ENCODE measurements at regions not wholly inside any gene's neighbourhood (a gene's known extent, or its start where the extent isn't known, plus 50 kb on each side); places are given as distances from the start of the nearest gene placed in this dataset.

DNA sequence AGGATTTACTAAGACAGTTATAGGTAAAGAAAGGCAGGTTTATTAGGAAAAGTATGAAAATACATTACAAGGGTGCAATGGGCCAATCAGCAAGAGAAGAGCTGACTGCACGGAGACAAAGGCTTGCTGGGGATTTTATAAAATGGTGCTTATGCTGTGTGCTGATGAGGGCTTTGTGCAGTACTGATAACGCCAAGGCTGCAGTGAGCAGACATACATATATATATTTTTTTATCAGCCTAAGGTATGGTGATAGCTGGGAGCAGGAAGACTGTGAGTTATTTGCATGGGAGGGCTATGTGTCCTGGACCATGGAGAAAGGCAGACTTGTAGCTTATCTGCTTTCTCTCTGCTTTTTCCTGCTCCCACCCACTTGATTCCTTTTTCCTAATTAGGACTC lies 208.1 kb upstream of the ACTBL2 start:
- no peak for DNase-seq
- no peak for TF ChIP-seq EZH2 (optimal IDR thresholded peaks at IDR 0.05; ENCODE audit: low read depth, low read length)
- TF ChIP-seq, protein P1, sequence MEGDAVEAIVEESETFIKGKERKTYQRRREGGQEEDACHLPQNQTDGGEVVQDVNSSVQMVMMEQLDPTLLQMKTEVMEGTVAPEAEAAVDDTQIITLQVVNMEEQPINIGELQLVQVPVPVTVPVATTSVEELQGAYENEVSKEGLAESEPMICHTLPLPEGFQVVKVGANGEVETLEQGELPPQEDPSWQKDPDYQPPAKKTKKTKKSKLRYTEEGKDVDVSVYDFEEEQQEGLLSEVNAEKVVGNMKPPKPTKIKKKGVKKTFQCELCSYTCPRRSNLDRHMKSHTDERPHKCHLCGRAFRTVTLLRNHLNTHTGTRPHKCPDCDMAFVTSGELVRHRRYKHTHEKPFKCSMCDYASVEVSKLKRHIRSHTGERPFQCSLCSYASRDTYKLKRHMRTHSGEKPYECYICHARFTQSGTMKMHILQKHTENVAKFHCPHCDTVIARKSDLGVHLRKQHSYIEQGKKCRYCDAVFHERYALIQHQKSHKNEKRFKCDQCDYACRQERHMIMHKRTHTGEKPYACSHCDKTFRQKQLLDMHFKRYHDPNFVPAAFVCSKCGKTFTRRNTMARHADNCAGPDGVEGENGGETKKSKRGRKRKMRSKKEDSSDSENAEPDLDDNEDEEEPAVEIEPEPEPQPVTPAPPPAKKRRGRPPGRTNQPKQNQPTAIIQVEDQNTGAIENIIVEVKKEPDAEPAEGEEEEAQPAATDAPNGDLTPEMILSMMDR (IDR thresholded peaks at IDR 0.05; ENCODE audit: low read length), result no peak
- TF ChIP-seq EZH2phosphoT487 (IDR thresholded peaks at IDR 0.05; ENCODE audit: low read length), result no peak

DNA sequence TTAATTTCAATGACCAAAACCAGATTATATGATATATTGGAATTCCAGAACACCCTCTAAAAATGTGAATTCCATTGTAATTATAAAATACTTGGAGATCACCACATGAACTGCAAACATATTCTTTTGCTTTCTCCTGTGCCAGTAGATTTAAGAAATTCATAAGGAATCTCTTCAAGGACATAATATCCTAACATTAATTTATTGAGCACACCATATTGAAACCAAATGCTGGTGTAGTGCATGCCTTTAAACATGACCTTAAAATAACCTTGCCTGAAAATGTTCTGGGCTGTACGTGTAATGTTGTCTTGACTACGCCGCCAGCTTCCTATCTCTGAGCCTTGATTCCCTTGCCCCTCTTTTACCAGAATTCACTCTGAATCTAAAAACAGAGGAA lies 205.0 kb upstream of the ACTBL2 start:
- DNase-seq, result no peak
- no peak overlapping the region for H2AFZ ChIP-seq (ENCODE audit: low read length)
- TF ChIP-seq EZH2 (optimal IDR thresholded peaks at IDR 0.05; ENCODE audit: low read depth, low read length), result no peak
- no peak for TF ChIP-seq EZH2phosphoT487 (IDR thresholded peaks at IDR 0.05; ENCODE audit: low read length)
- TF ChIP-seq, protein P1 (IDR thresholded peaks at IDR 0.05; ENCODE audit: low read length), result no peak

More for the DNA sequence above, 208.1 kb upstream of the ACTBL2 start:
- Histone ChIP-seq H4K20me1 (ENCODE audit: insufficient read depth, low read length) (no peaks in the 10 kb centered on the region), H3K4me2 (ENCODE audit: low read depth, low read length) (no peak overlapping the region), H3K27me3 (replicated peaks; ENCODE audit: insufficient read depth, low read length) (no peaks in the 10 kb centered on the region), H3K9me2 (replicated peaks; ENCODE audit: insufficient read depth, low read length) (no peaks in the 10 kb centered on the region), H3K9me3 (replicated peaks; ENCODE audit: insufficient read depth, low read length) (no peaks in the 10 kb centered on the region), H3K79me2 (ENCODE audit: low read length) (no peaks in the 10 kb centered on the region), H3F3A (ENCODE audit: insufficient read depth, low read length) (no peaks in the 10 kb centered on the region), H3K4me3 (ENCODE audit: low read length) (no peak overlapping the region), H3K4me1 (ENCODE audit: low read length) (no peaks in the 10 kb centered on the region), H3K27ac (ENCODE audit: low read length) (no peak overlapping the region), H3K9ac (ENCODE audit: low read length) (no peak overlapping the region), H2AFZ (ENCODE audit: low read length) (no peak overlapping the region), H3K36me3 (replicated peaks; ENCODE audit: insufficient read depth, low read length) (no peaks in the 10 kb centered on the region)

GRCh38 chr5:57685516-57686255 lies 203.1 kb upstream of the ACTBL2 start:
- TF ChIP-seq, protein P1 (IDR thresholded peaks at IDR 0.05; ENCODE audit: low read length), result no peak
- no peak for TF ChIP-seq EZH2 (optimal IDR thresholded peaks at IDR 0.05; ENCODE audit: low read depth, low read length)
- Histone ChIP-seq H4K20me1 (ENCODE audit: insufficient read depth, low read length) (no peaks in the 10 kb centered on the region), H3K9ac (ENCODE audit: low read length) (no peak overlapping the region), H3K9me2 (replicated peaks; ENCODE audit: insufficient read depth, low read length) (no peaks in the 10 kb centered on the region), H2AFZ (ENCODE audit: low read length) (no peak overlapping the region), H3K27me3 (replicated peaks; ENCODE audit: insufficient read depth, low read length) (no peaks in the 10 kb centered on the region), H3K4me3 (ENCODE audit: low read length) (no peak overlapping the region), H3K79me2 (ENCODE audit: low read length) (no peaks in the 10 kb centered on the region), H3K4me2 (ENCODE audit: low read depth, low read length) (no peak overlapping the region), H3K9me3 (replicated peaks; ENCODE audit: insufficient read depth, low read length) (no peaks in the 10 kb centered on the region), H3K36me3 (replicated peaks; ENCODE audit: insufficient read depth, low read length) (no peaks in the 10 kb centered on the region), H3K27ac (ENCODE audit: low read length) (no peak overlapping the region), H3F3A (ENCODE audit: insufficient read depth, low read length) (no peaks in the 10 kb centered on the region), H3K4me1 (ENCODE audit: low read length) (no peaks in the 10 kb centered on the region)
- DNase-seq, result no peak

More for the DNA sequence above, 205.0 kb upstream of the ACTBL2 start:
- H3K79me2 ChIP-seq (ENCODE audit: low read length), result no peaks in the 10 kb centered on the region
- no peak overlapping the region for H3K9ac ChIP-seq (ENCODE audit: low read length)
- no peak overlapping the region for H3K4me3 ChIP-seq (ENCODE audit: low read length)
- H3F3A ChIP-seq (ENCODE audit: insufficient read depth, low read length), result no peaks in the 10 kb centered on the region
- H3K27ac ChIP-seq (ENCODE audit: low read length), result no peak overlapping the region
- H3K36me3 ChIP-seq (replicated peaks; ENCODE audit: insufficient read depth, low read length), result no peaks in the 10 kb centered on the region
- H3K4me1 ChIP-seq (ENCODE audit: low read length), result no peaks in the 10 kb centered on the region
- H3K9me3 ChIP-seq (replicated peaks; ENCODE audit: insufficient read depth, low read length), result no peaks in the 10 kb centered on the region
- H3K4me2 ChIP-seq (ENCODE audit: low read depth, low read length), result no peak overlapping the region
- H4K20me1 ChIP-seq (ENCODE audit: insufficient read depth, low read length), result no peaks in the 10 kb centered on the region
- no peaks in the 10 kb centered on the region for H3K9me2 ChIP-seq (replicated peaks; ENCODE audit: insufficient read depth, low read length)
- no peaks in the 10 kb centered on the region for H3K27me3 ChIP-seq (replicated peaks; ENCODE audit: insufficient read depth, low read length)

All from MM.1S (cell line).